Upper lobe of left lung (tissue), 4 donors: ENCODE measurements at regions not wholly inside any gene's neighbourhood (a gene's known extent, or its start where the extent isn't known, plus 50 kb on each side); places are given as distances from the start of the nearest gene placed in this dataset.

Experiments
- POLR2A ChIP-seq, 4 donors: fragments of 450-650 bp; IDR thresholded peaks; one replicate each; pipeline ENCODE4 v1.5.1; 2016 to 2017; ENCODE audit warnings: antibody characterized with exemption in 4 of 4, mild to moderate bottlenecking in 2 of 4
- POLR2AphosphoS5 ChIP-seq, 2 donors: sonication (generic); formaldehyde crosslinking; IDR thresholded peaks; one replicate each; pipeline ENCODE4 v1.5.1; 2017; ENCODE audit warnings: antibody characterized with exemption in 2 of 2
- TF ChIP-seq, protein P1 (sequence below), 6 experiments: fragments of 450-650 bp in 4 of 6; fragments of 200-600 bp in 2 of 6; sonication (generic) in 2 of 6; IDR thresholded peaks; one replicate each; pipeline ENCODE4 v1.5.1; 2016 to 2019; ENCODE audit warnings: antibody characterized with exemption in 6 of 6

DNA sequence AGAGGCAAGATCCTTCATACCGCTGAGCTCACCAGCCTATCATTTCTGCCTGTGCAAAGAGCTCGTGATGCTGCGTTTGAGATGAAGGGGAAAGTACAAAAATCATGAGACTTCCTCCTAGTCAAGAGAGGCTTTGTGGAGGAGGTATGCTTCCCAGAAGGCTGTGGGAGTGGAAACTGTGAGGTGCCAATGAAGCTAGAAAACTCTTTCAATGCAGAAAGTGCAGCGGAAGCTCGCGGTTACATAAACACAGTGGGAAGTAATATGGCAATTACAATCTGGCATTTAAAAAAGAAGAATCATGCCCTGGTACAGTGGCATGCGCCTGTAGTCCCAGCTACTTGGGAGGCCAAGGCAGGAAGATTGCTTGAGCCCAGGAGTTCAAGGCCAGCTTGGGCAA lies 134.8 kb downstream of the EHF start:
- TF ChIP-seq, protein P1, sequence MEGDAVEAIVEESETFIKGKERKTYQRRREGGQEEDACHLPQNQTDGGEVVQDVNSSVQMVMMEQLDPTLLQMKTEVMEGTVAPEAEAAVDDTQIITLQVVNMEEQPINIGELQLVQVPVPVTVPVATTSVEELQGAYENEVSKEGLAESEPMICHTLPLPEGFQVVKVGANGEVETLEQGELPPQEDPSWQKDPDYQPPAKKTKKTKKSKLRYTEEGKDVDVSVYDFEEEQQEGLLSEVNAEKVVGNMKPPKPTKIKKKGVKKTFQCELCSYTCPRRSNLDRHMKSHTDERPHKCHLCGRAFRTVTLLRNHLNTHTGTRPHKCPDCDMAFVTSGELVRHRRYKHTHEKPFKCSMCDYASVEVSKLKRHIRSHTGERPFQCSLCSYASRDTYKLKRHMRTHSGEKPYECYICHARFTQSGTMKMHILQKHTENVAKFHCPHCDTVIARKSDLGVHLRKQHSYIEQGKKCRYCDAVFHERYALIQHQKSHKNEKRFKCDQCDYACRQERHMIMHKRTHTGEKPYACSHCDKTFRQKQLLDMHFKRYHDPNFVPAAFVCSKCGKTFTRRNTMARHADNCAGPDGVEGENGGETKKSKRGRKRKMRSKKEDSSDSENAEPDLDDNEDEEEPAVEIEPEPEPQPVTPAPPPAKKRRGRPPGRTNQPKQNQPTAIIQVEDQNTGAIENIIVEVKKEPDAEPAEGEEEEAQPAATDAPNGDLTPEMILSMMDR (IDR thresholded peaks at IDR 0.05), result no peak
- no peak for TF ChIP-seq POLR2A (IDR thresholded peaks at IDR 0.05)
- TF ChIP-seq POLR2AphosphoS5 (IDR thresholded peaks at IDR 0.05), result no peak
